Suprapubic skin (tissue), 4 donors: ENCODE measurements at regions not wholly inside any gene's neighbourhood (a gene's known extent, or its start where the extent isn't known, plus 50 kb on each side); places are given as distances from the start of the nearest gene placed in this dataset.

Experiments
- DNase-seq, 2 donors: peaks; one replicate each; pipeline ENCODE4 v3.0.0-alpha.2; 2019; ENCODE audit warnings: low spot score in 2 of 2
- H3K27ac ChIP-seq: fragments of 200-600 bp; sonication (generic); one replicate; pipeline ENCODE4 v1.5.1; 2019
- H3K27me3 ChIP-seq: fragments of 200-600 bp; sonication (generic); one replicate; pipeline ENCODE4 v1.5.1; 2019
- H3K36me3 ChIP-seq: fragments of 200-600 bp; sonication (generic); one replicate; pipeline ENCODE4 v1.5.1; 2019
- H3K4me1 ChIP-seq: fragments of 200-600 bp; sonication (generic); one replicate; pipeline ENCODE4 v1.5.1; 2019
- H3K4me3 ChIP-seq: fragments of 200-600 bp; sonication (generic); one replicate; pipeline ENCODE4 v1.5.1; 2019; ENCODE audit warnings: mild to moderate bottlenecking
- H3K9me3 ChIP-seq: fragments of 200-600 bp; sonication (generic); one replicate; pipeline ENCODE4 v1.5.1; 2019
- EP300 ChIP-seq: sonication (generic); formaldehyde crosslinking; IDR thresholded peaks from one replicate; pipeline ENCODE4 v1.6.1; 2017; ENCODE audit warnings: antibody characterized with exemption
- POLR2A ChIP-seq, 2 donors: fragments of 450-650 bp; IDR thresholded peaks; one replicate each; pipeline ENCODE4 v1.6.1; 2017; ENCODE audit warnings: antibody characterized with exemption in 2 of 2, mild to moderate bottlenecking in 2 of 2, moderate library complexity in 2 of 2
- POLR2AphosphoS5 ChIP-seq, 3 donors: sonication (generic); formaldehyde crosslinking; IDR thresholded peaks; one replicate each; pipeline ENCODE4 v1.6.1; 2017; ENCODE audit warnings: antibody characterized with exemption in 3 of 3
- WGBS: methylation state at CpG from one replicate; pipeline ENCODE4 v1.1.5; 2018; 5-methylcytosine and 5-hydroxymethylcytosine counted together
- TF ChIP-seq, protein P1 (sequence below), 2 donors: fragments of 200-600 bp in 1 of 2; fragments of 450-650 bp in 1 of 2; sonication (generic) in 1 of 2; IDR thresholded peaks; one replicate each; pipeline ENCODE4 v1.5.1; 2016 to 2019; ENCODE audit warnings: antibody characterized with exemption in 2 of 2, mild to moderate bottlenecking in 1 of 2, moderate library complexity in 1 of 2

DNA sequence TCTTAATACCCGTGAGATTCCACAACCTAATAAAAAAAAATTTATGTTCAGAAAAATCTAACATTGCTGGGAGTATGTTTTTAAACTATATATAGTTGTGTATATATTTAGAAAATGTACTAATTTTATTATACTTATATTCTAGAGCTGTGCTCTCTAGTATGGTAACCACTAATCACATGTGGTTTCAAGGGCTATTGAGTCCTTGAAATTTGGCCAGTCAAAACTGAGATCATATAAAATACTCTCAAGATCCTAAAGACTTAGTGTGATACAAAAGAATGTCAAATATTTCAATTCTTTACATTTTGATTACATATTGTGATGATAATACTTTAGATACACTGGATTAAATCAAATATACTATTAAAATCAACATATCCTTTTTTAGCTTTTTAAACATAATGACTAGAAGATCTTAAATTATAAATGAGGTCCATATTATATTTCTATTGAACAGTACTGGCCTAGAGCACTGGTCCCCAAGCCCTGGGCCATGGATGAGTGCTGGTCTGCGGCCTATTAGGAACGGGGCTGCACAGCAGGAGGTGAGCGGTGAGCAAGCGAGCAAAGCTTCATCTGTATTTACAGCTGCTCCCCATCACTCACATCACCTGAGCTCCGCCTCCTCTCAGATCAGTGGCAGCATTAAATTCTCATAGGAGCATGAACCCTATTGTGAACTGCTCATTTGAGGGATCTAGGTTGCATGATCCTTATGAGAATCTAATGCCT lies 176.5 kb upstream of the NBEA start:
- Histone ChIP-seq H3K4me3 (no peak overlapping the region), H3K4me1 (no peaks in the 10 kb centered on the region), H3K27ac (no peak overlapping the region), H3K27me3 (no peaks in the 10 kb centered on the region), H3K9me3 (no peaks in the 10 kb centered on the region), H3K36me3 (no peaks in the 10 kb centered on the region)
- WGBS: 96% methylated on average over 6 of the region's 6 CpGs
- TF ChIP-seq, protein P1, sequence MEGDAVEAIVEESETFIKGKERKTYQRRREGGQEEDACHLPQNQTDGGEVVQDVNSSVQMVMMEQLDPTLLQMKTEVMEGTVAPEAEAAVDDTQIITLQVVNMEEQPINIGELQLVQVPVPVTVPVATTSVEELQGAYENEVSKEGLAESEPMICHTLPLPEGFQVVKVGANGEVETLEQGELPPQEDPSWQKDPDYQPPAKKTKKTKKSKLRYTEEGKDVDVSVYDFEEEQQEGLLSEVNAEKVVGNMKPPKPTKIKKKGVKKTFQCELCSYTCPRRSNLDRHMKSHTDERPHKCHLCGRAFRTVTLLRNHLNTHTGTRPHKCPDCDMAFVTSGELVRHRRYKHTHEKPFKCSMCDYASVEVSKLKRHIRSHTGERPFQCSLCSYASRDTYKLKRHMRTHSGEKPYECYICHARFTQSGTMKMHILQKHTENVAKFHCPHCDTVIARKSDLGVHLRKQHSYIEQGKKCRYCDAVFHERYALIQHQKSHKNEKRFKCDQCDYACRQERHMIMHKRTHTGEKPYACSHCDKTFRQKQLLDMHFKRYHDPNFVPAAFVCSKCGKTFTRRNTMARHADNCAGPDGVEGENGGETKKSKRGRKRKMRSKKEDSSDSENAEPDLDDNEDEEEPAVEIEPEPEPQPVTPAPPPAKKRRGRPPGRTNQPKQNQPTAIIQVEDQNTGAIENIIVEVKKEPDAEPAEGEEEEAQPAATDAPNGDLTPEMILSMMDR (IDR thresholded peaks at IDR 0.05): no peak
- TF ChIP-seq POLR2AphosphoS5 (IDR thresholded peaks at IDR 0.05) (no peak), EP300 (no peak), POLR2A (IDR thresholded peaks at IDR 0.05) (no peak)
- DNase-seq: no peak

DNA sequence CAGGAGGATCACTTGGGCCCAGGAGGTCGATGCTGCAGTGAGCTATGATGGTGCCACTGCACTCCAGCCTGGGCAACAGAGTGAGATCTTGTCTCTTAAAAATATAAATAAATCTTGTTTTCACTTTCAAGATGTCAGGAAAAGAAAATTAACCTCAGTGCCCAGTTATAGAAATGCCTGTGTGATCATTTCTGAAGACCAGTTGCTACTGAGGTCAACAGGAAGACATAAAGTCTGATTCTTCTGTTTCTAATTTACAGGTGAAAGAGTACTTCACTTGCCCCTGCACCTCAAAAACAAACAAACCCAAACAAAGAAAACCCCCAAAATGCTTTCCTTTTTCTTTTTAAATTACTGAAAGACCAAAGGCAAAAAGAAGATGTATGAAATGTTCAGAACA lies 174.3 kb upstream of the NBEA start:
- 89% methylated on average over 1 of the region's 1 CpG for WGBS
- TF ChIP-seq POLR2A (IDR thresholded peaks at IDR 0.05) (no peak), POLR2AphosphoS5 (IDR thresholded peaks at IDR 0.05) (no peak), EP300 (no peak)
- TF ChIP-seq, protein P1 (IDR thresholded peaks at IDR 0.05): no peak

DNA sequence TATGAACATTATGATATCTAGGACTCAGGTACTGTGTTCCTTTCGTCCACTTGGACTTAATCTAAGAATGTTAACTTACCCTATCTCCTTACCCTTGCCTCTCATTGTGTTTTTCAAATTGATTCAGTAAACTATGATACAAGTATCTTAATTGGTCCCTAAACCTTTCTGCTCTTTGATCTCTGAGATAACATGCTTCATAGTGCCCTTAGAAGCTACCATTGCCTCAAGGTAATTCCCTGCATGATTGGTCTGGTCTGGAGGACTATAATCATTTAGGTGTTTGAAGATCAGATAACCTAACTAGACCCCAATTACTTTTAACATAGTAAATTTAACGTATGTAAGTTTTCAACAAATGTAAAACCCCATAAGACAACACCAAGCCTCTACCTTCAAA lies 169.9 kb upstream of the NBEA start:
- H3K4me3 ChIP-seq: no peak overlapping the region
- TF ChIP-seq POLR2A (IDR thresholded peaks at IDR 0.05) (no peak), EP300 (no peak)
- TF ChIP-seq, protein P1 (IDR thresholded peaks at IDR 0.05): no peak
- WGBS: 78% methylated on average over 2 of the region's 2 CpGs

More for the DNA sequence above, 174.3 kb upstream of the NBEA start:
- Histone ChIP-seq H3K27ac (no peak overlapping the region), H3K36me3 (no peaks in the 10 kb centered on the region), H3K4me1 (no peaks in the 10 kb centered on the region), H3K4me3 (no peak overlapping the region), H3K9me3 (no peaks in the 10 kb centered on the region), H3K27me3 (no peaks in the 10 kb centered on the region)
- no peak for DNase-seq

DNA sequence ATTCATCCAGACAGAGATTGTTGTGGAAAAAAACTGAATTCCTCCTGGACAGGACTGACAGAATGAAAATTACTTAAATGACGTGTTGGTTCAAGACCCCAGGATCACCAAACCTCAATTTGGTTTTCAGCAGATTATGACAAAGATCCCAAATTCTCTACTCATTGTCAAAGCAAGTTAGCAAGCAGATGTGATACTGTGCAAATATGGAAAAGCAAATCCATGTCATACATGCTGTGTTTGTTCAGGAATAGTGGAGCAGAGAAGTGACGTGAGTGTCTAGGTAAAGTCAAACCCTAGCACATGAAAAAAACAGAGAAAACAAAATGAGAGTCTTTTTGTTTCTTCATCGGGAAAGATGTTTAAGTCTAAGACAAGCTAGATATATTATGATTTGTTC lies 169.2 kb upstream of the NBEA start:
- no peak overlapping the region for H3K4me3 ChIP-seq
- no peaks in the 10 kb centered on the region for H3K36me3 ChIP-seq
- H3K4me1 ChIP-seq: no peaks in the 10 kb centered on the region
- H3K9me3 ChIP-seq: no peaks in the 10 kb centered on the region
- DNase-seq: no peak
- 83% methylated on average over 3 of the region's 3 CpGs for WGBS
- no peaks in the 10 kb centered on the region for H3K27me3 ChIP-seq
- no peak overlapping the region for H3K27ac ChIP-seq
- no peak for TF ChIP-seq EP300
- TF ChIP-seq, protein P1 (IDR thresholded peaks at IDR 0.05): no peak
- no peak for TF ChIP-seq POLR2A (IDR thresholded peaks at IDR 0.05)
- no peak for TF ChIP-seq POLR2AphosphoS5 (IDR thresholded peaks at IDR 0.05)

More for the DNA sequence above, 169.9 kb upstream of the NBEA start:
- Histone ChIP-seq H3K27ac (no peak overlapping the region), H3K36me3 (no peaks in the 10 kb centered on the region), H3K9me3 (no peaks in the 10 kb centered on the region), H3K4me1 (no peaks in the 10 kb centered on the region), H3K27me3 (no peaks in the 10 kb centered on the region)
- no peak for DNase-seq

DNA sequence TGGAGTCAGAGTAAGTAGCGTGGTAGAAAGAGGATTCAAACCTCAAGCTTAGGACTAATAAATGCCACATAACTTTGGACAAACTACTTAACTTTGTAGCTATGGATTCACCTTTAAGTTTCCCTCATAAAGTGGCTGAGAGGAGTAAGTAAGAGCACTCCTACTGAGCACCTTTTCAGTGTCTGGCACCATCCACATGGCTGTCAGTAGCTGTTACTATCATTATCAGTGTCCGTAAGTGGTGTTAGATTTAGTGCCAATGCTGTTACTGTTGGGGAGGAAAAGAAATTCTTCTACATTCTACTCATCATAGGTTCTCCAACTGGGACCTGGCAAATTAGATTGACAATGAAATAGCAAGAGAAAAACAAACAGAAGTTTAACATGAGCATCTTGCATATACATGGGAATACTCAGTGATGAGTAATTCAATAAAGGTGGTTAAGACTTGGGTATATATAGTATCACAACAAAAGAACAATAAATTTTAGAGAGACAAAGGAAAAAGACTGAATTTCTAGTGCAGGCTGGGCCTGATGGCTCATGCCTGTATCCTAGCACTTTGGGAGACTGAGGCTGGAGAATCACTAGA lies 165.6 kb upstream of the NBEA start:
- WGBS: 94% methylated on average over 2 of the region's 2 CpGs

More for the DNA sequence above, 165.6 kb upstream of the NBEA start:
- no peak overlapping the region for H3K4me3 ChIP-seq
- DNase-seq: no peak
- H3K27ac ChIP-seq: no peak overlapping the region
- TF ChIP-seq, protein P1 (IDR thresholded peaks at IDR 0.05): no peak
- TF ChIP-seq POLR2A (IDR thresholded peaks at IDR 0.05): no peak
- no peak for TF ChIP-seq EP300
- TF ChIP-seq POLR2AphosphoS5 (IDR thresholded peaks at IDR 0.05): no peak
- no peaks in the 10 kb centered on the region for H3K36me3 ChIP-seq
- H3K27me3 ChIP-seq: no peaks in the 10 kb centered on the region
- H3K9me3 ChIP-seq: no peaks in the 10 kb centered on the region
- H3K4me1 ChIP-seq: no peaks in the 10 kb centered on the region
